ENCODE measurements at regions not wholly inside any gene's neighbourhood (a gene's known extent, or its start where the extent isn't known, plus 50 kb on each side); places are given as distances from the start of the nearest gene placed in this dataset.

DNA sequence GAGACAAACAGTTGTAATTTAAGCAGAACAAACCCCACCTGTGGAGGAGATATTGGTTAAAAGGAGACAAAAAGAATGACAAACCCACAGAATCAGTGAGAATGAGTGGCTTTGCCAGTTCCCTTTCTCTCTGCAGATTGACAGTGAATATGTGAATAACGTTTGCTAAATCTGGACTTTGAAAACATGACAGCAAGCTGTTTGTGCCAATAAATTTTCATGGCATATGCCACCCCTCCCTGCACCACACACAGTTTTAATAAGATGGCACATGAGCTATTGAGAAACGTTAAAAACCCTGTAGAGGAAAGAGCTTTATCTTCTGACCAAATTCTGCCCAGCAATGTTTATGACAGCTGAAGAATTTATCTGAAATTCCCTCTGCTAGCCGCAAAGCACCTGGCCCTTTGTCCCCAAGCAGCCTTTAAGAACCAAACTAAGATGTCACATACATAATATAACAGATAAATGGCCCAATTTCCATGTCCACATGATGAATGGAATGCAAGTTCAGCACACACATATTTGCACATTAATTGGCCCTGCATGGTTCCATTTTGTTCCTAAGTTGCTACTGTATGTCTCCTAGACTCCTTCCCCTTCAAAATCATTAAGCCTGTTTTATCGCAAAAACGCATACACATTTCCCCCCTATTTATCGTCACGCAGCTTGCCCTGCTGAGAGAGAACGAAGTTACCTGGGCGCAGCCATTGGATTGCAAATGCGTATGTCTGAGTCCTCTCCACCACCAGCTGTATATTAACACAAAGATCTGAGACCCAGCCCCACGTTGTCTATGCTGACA lies 773.5 kb upstream of the EEF2KMT start:
- no peak for DNase-seq

- no peak for DNase-seq
Observed at GRCh38 chr16:5867250-5867649, 769.7 kb upstream of the EEF2KMT start.

DNA sequence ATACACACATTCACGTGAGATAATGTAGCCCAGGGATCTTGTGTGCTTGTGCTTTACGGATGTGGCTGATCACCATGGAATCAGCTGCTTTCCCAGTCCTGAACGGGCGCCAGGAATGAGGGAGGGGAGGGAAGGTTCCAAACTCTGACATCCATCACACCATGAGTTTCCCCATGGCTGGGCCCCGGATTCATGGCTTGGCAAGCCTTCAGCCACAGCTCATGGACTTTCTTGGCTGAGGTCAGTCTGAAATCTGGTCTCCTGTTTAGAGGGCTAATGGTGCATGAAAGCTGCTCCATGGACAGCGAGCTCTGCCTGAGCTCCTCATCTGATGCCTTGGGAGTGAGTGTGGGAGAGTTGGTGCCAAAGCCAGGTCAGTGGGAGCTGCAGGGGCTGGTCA lies 767.6 kb upstream of the EEF2KMT start:
- DNase-seq, result no peak

GRCh38 chr16:5863071-5863606 lies 765.5 kb upstream of the EEF2KMT start:
- no peak for DNase-seq

DNA sequence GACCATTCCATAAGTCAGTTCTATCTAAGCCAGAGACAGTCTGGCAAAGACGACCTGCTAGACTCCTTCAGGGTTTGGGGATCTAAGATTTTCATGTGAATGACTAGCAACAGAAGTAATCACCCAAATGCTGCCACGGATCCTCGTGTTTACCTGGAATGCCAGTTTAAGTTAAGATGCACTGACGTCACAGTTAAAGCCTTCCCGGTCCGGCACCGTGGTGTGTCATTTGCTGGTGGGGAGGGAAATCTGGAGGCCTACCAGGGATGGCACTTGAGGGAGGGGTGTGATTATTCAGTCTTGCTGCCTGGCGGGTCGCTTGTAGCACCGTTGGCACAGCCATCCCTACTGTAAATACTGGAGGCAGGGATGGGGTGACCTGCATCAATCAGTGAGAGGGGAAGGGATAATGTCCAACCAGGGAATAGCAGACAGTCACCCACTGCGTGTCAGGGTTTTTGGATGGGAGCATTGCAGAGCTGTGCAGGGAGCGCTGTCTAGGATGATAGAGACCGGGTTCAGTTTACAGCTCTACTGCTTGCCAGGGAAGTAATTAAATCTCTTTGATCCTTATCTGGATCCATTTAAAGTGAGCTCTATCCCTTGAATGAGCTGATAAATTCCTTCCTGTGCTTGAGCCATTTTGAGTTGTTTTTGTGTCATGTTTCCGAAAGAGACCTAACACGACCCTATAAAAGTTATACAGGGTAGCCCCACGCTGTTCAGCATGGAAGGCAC lies 764.7 kb upstream of the EEF2KMT start:
- DNase-seq, result no peak

- no peak for DNase-seq
Observed at GRCh38 chr16:5861241-5861640, 763.6 kb upstream of the EEF2KMT start.

- no peak for DNase-seq
Observed at GRCh38 chr16:5858180-5858579, 760.6 kb upstream of the EEF2KMT start.

DNA sequence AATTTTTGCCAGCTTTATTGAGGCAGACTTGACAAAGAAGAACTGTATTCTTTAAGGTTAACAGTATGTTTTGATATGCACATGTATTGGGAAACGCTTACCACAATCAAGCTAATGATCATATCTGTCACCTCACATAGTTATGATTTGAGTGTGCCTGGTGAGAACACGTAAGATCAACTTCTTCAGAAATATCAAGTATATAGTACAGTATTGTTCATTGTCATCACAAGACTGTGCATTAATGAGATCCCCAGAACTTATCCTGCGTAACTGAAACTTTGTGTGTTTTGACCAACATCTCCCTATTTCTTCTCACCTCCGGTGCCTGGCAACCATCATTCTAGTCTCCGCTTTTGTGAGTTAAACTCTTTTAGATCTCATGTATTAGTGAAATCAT lies 756.4 kb upstream of the EEF2KMT start:
- no peak for DNase-seq

GRCh38 chr16:5852151-5852550 lies 754.6 kb upstream of the EEF2KMT start:
- DNase-seq, result no peak

- no peak for DNase-seq
Observed at GRCh38 chr16:5851393-5851982, 753.9 kb upstream of the EEF2KMT start.

DNA sequence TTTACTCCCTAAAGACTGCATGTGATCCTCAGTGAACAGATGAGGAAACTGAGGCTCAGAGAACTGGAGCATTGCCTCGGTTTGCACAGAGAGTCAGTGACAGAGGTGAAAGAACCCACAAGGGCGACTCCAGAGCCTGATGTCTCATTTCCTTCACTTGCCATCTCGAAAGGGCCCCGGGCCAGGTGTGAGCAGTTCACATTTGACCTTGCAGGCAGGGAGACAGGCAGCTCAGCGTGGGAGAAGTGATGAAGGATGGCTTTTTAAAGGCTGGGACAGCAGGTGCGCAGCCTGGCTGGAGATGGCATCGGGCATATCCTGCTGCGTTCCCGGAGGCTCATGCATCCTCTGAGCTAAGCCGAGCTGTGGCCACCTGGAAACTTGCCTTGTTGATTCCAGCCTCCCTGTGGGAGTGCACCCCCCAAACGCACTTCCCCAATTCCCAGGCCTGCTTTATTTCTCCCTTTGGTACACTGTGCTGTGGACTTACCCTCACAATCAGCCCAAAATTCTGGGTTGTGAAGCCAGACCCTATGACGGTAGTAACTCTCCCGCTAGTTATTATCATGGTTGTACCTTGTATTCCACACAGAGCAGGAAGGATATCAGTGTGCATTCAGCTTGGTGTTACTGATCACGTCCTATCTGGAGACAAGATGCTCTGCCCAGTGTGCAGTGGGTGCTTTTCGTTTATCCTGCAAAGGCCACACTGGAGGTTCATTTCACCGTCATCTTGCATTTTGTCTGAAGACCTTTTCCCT lies 753.2 kb upstream of the EEF2KMT start:
- no peak for DNase-seq

- DNase-seq, result no peak
Observed at GRCh38 chr16:5845046-5845445, 747.5 kb upstream of the EEF2KMT start.

- no peak for DNase-seq
Observed at GRCh38 chr16:5841974-5842373, 744.4 kb upstream of the EEF2KMT start.

DNA sequence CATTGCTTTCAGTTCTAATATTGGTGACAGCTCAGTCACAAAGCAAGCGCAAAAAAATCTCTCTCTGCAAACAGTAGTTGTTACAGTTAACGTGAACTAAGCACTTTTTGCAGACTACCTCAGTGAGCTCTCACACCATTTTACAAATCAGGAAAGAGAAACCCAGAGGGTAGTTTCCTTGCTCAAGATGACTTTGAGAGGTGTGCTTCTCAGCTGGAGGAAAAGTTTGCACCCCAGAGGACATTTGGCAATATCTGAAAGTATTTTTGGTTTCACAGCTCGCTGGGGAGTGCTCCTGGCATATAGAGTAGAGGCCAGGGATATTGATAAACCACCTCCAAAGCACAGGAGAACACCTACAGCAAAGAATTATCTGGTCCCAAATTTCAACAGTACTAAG lies 741.1 kb upstream of the EEF2KMT start:
- no peak for DNase-seq

- DNase-seq, result no peak
Observed at GRCh38 chr16:5838071-5838470, 740.5 kb upstream of the EEF2KMT start.

GRCh38 chr16:5837007-5837670 lies 739.5 kb upstream of the EEF2KMT start:
- no peak for DNase-seq

DNA sequence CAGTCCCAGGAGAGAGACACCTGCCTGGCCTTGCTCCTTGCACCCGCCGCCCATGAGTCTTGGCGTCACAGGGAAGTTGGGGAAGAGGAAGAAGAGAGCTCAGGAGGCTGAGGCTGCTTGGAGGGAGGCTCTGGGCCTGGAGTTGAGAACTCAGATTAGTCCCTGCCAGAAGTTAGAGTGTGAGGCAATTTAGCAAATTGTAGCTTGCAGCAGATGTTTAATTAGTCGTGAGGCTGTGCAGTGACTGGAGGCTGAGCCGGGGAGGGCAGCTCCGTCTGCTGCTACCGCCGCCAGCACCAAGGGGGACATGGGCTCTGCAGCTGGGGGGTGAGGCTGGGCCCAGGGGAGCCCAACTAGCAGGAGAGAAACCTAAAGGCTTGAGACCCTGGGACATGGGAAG lies 738.3 kb upstream of the EEF2KMT start:
- no peak for DNase-seq

DNA sequence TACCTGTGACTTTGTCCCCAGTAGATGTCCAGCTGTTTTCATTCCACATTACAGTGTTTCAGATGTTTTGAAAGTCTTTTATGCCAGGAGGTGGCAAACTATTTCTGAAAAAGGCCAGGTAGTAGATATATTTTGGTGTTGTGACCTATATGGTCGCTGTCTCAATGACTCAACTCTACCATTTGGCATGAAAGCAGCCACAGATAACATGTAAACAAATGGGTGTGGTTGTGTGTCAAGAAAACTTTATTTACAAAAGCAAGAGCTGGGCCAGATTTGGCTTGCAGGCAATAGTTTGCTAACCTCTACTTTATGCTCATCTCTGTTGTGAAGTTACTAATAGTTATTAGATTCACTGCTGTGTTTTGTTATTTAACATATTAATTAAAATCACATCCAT lies 728.7 kb upstream of the EEF2KMT start:
- no peak for DNase-seq

- no peak for DNase-seq
Observed at GRCh38 chr16:5820472-5820871, 722.9 kb upstream of the EEF2KMT start.

DNA sequence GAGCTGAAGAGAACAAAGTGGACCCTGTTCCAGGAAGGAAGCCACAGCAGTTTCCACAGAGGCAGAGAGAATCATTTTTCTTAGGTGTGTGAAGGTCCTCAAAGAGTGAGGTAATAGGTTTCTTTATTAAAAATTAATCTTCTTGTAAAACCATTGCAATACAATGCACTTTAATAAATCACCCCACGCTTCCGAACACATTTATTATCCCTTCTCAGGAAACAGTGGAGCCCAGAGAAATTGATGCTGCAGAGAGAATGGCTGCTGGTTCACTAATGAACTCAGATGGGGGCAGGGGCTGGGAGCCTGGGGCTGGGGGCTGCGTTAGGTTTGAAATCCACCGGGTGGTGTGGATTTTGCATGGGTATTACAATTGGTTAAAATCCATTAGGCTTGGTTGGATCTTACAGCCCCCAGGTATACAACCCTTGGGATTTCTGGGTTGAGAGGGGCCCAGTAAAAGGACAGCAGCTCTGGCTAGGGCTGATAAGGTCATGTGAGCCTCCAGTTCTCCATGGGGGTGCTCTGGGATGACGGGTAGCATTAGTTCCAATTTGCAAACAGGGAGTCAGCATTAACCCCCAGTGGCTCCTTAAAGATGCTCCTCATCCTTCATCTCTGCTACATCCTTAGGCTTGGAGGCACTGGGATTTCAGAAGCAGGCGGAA lies 718.1 kb upstream of the EEF2KMT start:
- no peak for DNase-seq

GRCh38 chr16:5801396-5801795 lies 703.8 kb upstream of the EEF2KMT start:
- no peak for DNase-seq

- DNase-seq, result no peak
Observed at GRCh38 chr16:5793556-5793955, 696.0 kb upstream of the EEF2KMT start.

Measured in activated CD4-positive, alpha-beta T cell treated with anti-CD3 and anti-CD28 coated beads, Interleukin-2, amount 50 U/mL, for 4 hours (primary cell).